SHP77 (cell line): ENCODE measurements at regions not wholly inside any gene's neighbourhood (a gene's known extent, or its start where the extent isn't known, plus 50 kb on each side); places are given as distances from the start of the nearest gene placed in this dataset.
"Not testable (repeated sequence)": the region's sequence is repeated elsewhere in the genome, so short reads cannot be mapped to it uniquely, and the experiment has no call there.

Experiments used
- DNase-seq, 2 experiments: peaks; one replicate each; lab custom pipeline; 2025; lab: John Stamatoyannopoulos, UW

- not testable (repeated sequence) for DNase-seq
These were observed 676.4 kb upstream of the ZNF337 start for GRCh38 chr20:26373066-26373465.

- DNase-seq: no peak
These were observed 657.9 kb upstream of the ZNF337 start for GRCh38 chr20:26354511-26354910.

GRCh38 chr20:26347396-26347795 is 650.7 kb upstream of the ZNF337 start:
- no peak for DNase-seq

GRCh38 chr20:26340460-26341065 is 643.9 kb upstream of the ZNF337 start:
- DNase-seq: not testable (repeated sequence)

GRCh38 chr20:26324177-26324576 is 627.5 kb upstream of the ZNF337 start:
- no peak for DNase-seq

GRCh38 chr20:26315054-26315453 is 618.4 kb upstream of the ZNF337 start:
- no peak for DNase-seq

GRCh38 chr20:26309720-26310119 is 613.1 kb upstream of the ZNF337 start:
- not testable (repeated sequence) for DNase-seq

GRCh38 chr20:26308961-26309360 is 612.3 kb upstream of the ZNF337 start:
- DNase-seq: no peak

GRCh38 chr20:26295006-26295405 is 598.4 kb upstream of the ZNF337 start:
- DNase-seq: no peak

GRCh38 chr20:26288379-26289061 is 591.9 kb upstream of the ZNF337 start:
- DNase-seq: not testable (repeated sequence)

GRCh38 chr20:26279238-26279637 is 582.6 kb upstream of the ZNF337 start:
- DNase-seq: no peak

- DNase-seq: no peak
These were observed 580.7 kb upstream of the ZNF337 start for GRCh38 chr20:26277339-26277738.

- DNase-seq: peak in 1 of 2 experiments; percentile 4
These were observed 580.0 kb upstream of the ZNF337 start for GRCh38 chr20:26276554-26277210.

GRCh38 chr20:26268762-26269161 is 572.1 kb upstream of the ZNF337 start:
- not testable (repeated sequence) for DNase-seq

- DNase-seq: not testable (repeated sequence)
These were observed 564.3 kb upstream of the ZNF337 start for GRCh38 chr20:26260925-26261324.

GRCh38 chr20:26252311-26252975 is 555.8 kb upstream of the ZNF337 start:
- DNase-seq: not testable (repeated sequence)

GRCh38 chr20:26251376-26251775 is 554.7 kb upstream of the ZNF337 start:
- DNase-seq: not testable (repeated sequence)

GRCh38 chr20:26250249-26251114 is 553.8 kb upstream of the ZNF337 start:
- not testable (repeated sequence) for DNase-seq

GRCh38 chr20:26243731-26244130 is 547.1 kb upstream of the ZNF337 start:
- no peak for DNase-seq

- not testable (repeated sequence) for DNase-seq
These were observed 524.0 kb upstream of the ZNF337 start for GRCh38 chr20:26220609-26221008.

- DNase-seq: not testable (repeated sequence)
These were observed 522.9 kb upstream of the ZNF337 start for GRCh38 chr20:26219546-26219945.

- no peak for DNase-seq
These were observed 521.6 kb upstream of the ZNF337 start for GRCh38 chr20:26218301-26218700.
